Fibroblast of pulmonary artery (primary cell): ENCODE measurements at regions not wholly inside any gene's neighbourhood (a gene's known extent, or its start where the extent isn't known, plus 50 kb on each side); places are given as distances from the start of the nearest gene placed in this dataset.

Experiments
- DNase-seq: peaks from one replicate; pipeline ENCODE4 v3.0.0-alpha.2; 2010; ENCODE audit warnings: low read depth
- H3K4me3 ChIP-seq: replicated peaks from 2 replicates; pipeline ENCODE4 v1.5.1; 2011; ENCODE audit warnings: low read depth, mild to moderate bottlenecking, control low read depth, low read length, moderate library complexity
- CTCF ChIP-seq: IDR thresholded peaks from 2 replicates; pipeline ENCODE4 v1.5.1; 2011; ENCODE audit warnings: mild to moderate bottlenecking, control low read depth, low read length, inconsistent platforms; ENCODE audit errors: missing control alignments

- DNase-seq, result no peak
- TF ChIP-seq CTCF, result no peak
- no peak overlapping the region for H3K4me3 ChIP-seq
Observed at GRCh38 chr5:63655043-63655442, 307.2 kb downstream of the HTR1A start.

- DNase-seq, result no peak
- no peak overlapping the region for H3K4me3 ChIP-seq
- no peak for TF ChIP-seq CTCF
Observed at GRCh38 chr5:63650581-63650980, 311.7 kb downstream of the HTR1A start.

GRCh38 chr5:63648376-63648775 is 313.9 kb downstream of the HTR1A start:
- DNase-seq, result no peak
- no peak overlapping the region for H3K4me3 ChIP-seq
- no peak for TF ChIP-seq CTCF

GRCh38 chr5:63629951-63630630 is 332.2 kb downstream of the HTR1A start:
- no peak for TF ChIP-seq CTCF
- no peak overlapping the region for H3K4me3 ChIP-seq
- DNase-seq, result no peak

- no peak overlapping the region for H3K4me3 ChIP-seq
- no peak for DNase-seq
- TF ChIP-seq CTCF, result no peak
Observed at GRCh38 chr5:63613442-63613841, 348.8 kb downstream of the HTR1A start.

GRCh38 chr5:63603996-63604395 is 358.2 kb downstream of the HTR1A start:
- TF ChIP-seq CTCF, result no peak
- no peak for DNase-seq
- no peak overlapping the region for H3K4me3 ChIP-seq

GRCh38 chr5:63602971-63603370 is 359.3 kb downstream of the HTR1A start:
- TF ChIP-seq CTCF, result no peak
- no peak for DNase-seq
- H3K4me3 ChIP-seq, result no peak overlapping the region
